WTC11 (cell line): ENCODE measurements at regions not wholly inside any gene's neighbourhood (a gene's known extent, or its start where the extent isn't known, plus 50 kb on each side); places are given as distances from the start of the nearest gene placed in this dataset.

Experiments
- ATAC-seq: fragments of 200-7000 bp; cut with Tn5 transposase; 2 replicates; pipeline ENCODE4 v1.10.0; 2021; ENCODE audit warnings: mild to moderate bottlenecking, moderate library complexity
- CTCF ChIA-PET: fragments of 300-600 bp; sonication (Branson Sonifier 250); formaldehyde crosslinking; loops from one replicate; lab custom pipeline; 2021; ENCODE audit warnings: antibody characterized with exemption; lab: Charles Lee
- POLR2A ChIA-PET: fragments of 350-600 bp; sonication (Branson Sonifier 250); formaldehyde crosslinking; loops from one replicate; lab custom pipeline; 2021; ENCODE audit warnings: antibody characterized with exemption; lab: Charles Lee
- DNase-seq: peaks from one replicate; pipeline ENCODE4 v3.0.0; 2021; ENCODE audit warnings: low spot score
- H3K27ac Mint-ChIP-seq: 2 replicates; pipeline ENCODE4 v1.8.0; 2021; ENCODE audit warnings: mixed read lengths
- H3K27me3 Mint-ChIP-seq: 2 replicates; pipeline ENCODE4 v1.8.0; 2021; ENCODE audit warnings: low read depth, mild to moderate bottlenecking, moderate library complexity, mixed read lengths
- H3K36me3 Mint-ChIP-seq: 2 replicates; pipeline ENCODE4 v1.8.0; 2021; ENCODE audit warnings: mixed read lengths
- H3K4me1 Mint-ChIP-seq: 2 replicates; pipeline ENCODE4 v1.8.0; 2022; ENCODE audit warnings: mixed read lengths
- H3K4me3 Mint-ChIP-seq: 2 replicates; pipeline ENCODE4 v1.8.0; 2021; ENCODE audit warnings: mild to moderate bottlenecking, moderate library complexity, mixed read lengths
- H3K9me3 Mint-ChIP-seq: 2 replicates; pipeline ENCODE4 v1.8.0; 2021; ENCODE audit warnings: mixed read lengths
- FOXJ3 ChIP-seq: sonication (generic); formaldehyde crosslinking; IDR thresholded peaks from 2 replicates; pipeline ENCODE4 v1.9.0; 2021; ENCODE audit warnings: missing genetic modification reagents, mild to moderate bottlenecking, borderline replicate concordance
- FOXK1 ChIP-seq: sonication (generic); formaldehyde crosslinking; IDR thresholded peaks from 2 replicates; pipeline ENCODE4 v1.8.0; 2022; ENCODE audit warnings: mild to moderate bottlenecking, moderate library complexity, missing genetic modification reagents
- GABPB1 ChIP-seq: sonication (generic); formaldehyde crosslinking; IDR thresholded peaks from 2 replicates; pipeline ENCODE4 v1.8.1; 2023; ENCODE audit warnings: mild to moderate bottlenecking, missing genetic modification reagents
- MYBL2 ChIP-seq: sonication (generic); formaldehyde crosslinking; IDR thresholded peaks from 2 replicates; pipeline ENCODE4 v1.8.1; 2023; ENCODE audit warnings: mild to moderate bottlenecking, moderate library complexity, missing genetic modification reagents
- NFATC4 ChIP-seq: fragments of 250-450 bp; sonication (Bioruptor Pico); IDR thresholded peaks from 2 replicates; pipeline ENCODE4 v1.9.0; 2021; ENCODE audit warnings: mild to moderate bottlenecking
- NFYB ChIP-seq: sonication (generic); formaldehyde crosslinking; conservative IDR thresholded peaks from 2 replicates; pipeline ENCODE4 v1.8.0; 2022; ENCODE audit warnings: low read depth, missing genetic modification reagents
- NR3C1 ChIP-seq: sonication (generic); formaldehyde crosslinking; conservative IDR thresholded peaks from 2 replicates; pipeline ENCODE4 v1.8.1; 2023; ENCODE audit warnings: low read depth, mild to moderate bottlenecking, missing genetic modification reagents
- SMAD3 ChIP-seq: sonication (generic); formaldehyde crosslinking; IDR thresholded peaks from 2 replicates; pipeline ENCODE4 v1.8.0; 2022; ENCODE audit warnings: missing genetic modification reagents, mild to moderate bottlenecking, borderline replicate concordance
- TEAD4 ChIP-seq: sonication (generic); formaldehyde crosslinking; IDR thresholded peaks from 2 replicates; pipeline ENCODE4 v1.8.0; 2022; ENCODE audit warnings: mild to moderate bottlenecking, missing genetic modification reagents
- ZNF232 ChIP-seq: sonication (generic); formaldehyde crosslinking; IDR thresholded peaks from 2 replicates; pipeline ENCODE4 v1.8.0; 2022; ENCODE audit warnings: mild to moderate bottlenecking, missing genetic modification reagents
- TF ChIP-seq, protein P1 (sequence below): fragments of 250-450 bp; sonication (Bioruptor Pico); IDR thresholded peaks from 2 replicates; pipeline ENCODE4 v1.9.0; 2021; ENCODE audit warnings: mild to moderate bottlenecking
- TF ChIP-seq, protein P2 (sequence below): sonication (generic); formaldehyde crosslinking; IDR thresholded peaks from 2 replicates; pipeline ENCODE4 v1.8.0; 2022; ENCODE audit warnings: missing genetic modification reagents
- TF ChIP-seq, protein P3 (sequence below): sonication (generic); formaldehyde crosslinking; IDR thresholded peaks from 2 replicates; pipeline ENCODE4 v1.8.1; 2023; ENCODE audit warnings: mild to moderate bottlenecking, missing genetic modification reagents, moderate library complexity
- TF ChIP-seq, protein P4 (sequence below): sonication (generic); formaldehyde crosslinking; IDR thresholded peaks from 2 replicates; pipeline ENCODE4 v1.8.0; 2023; ENCODE audit warnings: mild to moderate bottlenecking, missing genetic modification reagents
- TF ChIP-seq, protein P5 (sequence below): sonication (generic); formaldehyde crosslinking; IDR thresholded peaks from 2 replicates; pipeline ENCODE4 v1.8.1; 2022; ENCODE audit warnings: missing genetic modification reagents, borderline replicate concordance
- TF ChIP-seq, protein P6 (sequence below): sonication (generic); formaldehyde crosslinking; IDR thresholded peaks from 2 replicates; pipeline ENCODE4 v1.8.1; 2023; ENCODE audit warnings: mild to moderate bottlenecking, moderate library complexity, missing genetic modification reagents

DNA sequence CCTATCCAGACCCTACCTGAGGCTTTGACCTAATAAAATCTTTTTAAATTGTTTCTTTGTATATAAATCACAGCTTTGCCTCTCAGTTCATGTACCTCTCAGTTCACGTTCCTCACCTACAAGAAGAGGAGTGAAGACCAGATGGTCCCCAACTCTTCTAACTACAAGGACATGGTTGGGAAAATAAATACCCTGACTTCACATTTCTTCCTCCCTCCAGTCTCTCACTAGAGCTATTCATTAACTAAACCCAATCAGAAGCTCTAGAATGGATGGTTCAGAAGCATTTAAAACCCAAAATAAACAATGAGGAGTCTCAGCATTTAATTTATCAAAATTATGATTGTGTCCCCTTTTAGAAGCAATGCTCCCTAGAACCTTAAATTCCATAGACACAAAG, 97.3 kb upstream of the AGTR1 start:
- no peak overlapping the region for H3K4me3 Mint-ChIP-seq
- H3K36me3 Mint-ChIP-seq = no peaks in the 10 kb centered on the region
- no peaks in the 10 kb centered on the region; the same call in 1 of the 2 replicates for H3K27me3 Mint-ChIP-seq
- H3K27ac Mint-ChIP-seq = no peak overlapping the region
- no peaks in the 10 kb centered on the region for H3K4me1 Mint-ChIP-seq
- ATAC-seq = no peak
- POLR2A ChIA-PET = no interaction called here
- CTCF ChIA-PET = no interaction called here
- no peaks in the 10 kb centered on the region for H3K9me3 Mint-ChIP-seq
- no peak for DNase-seq
- TF ChIP-seq, protein P1, sequence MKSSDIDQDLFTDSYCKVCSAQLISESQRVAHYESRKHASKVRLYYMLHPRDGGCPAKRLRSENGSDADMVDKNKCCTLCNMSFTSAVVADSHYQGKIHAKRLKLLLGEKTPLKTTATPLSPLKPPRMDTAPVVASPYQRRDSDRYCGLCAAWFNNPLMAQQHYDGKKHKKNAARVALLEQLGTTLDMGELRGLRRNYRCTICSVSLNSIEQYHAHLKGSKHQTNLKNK (CRISPR knock-in tag) = no peak
- no peak for TF ChIP-seq NFYB (CRISPR knock-in tag)
- no peak for TF ChIP-seq SMAD3 (CRISPR knock-in tag)
- TF ChIP-seq, all 79 proteins: peak for 0

DNA sequence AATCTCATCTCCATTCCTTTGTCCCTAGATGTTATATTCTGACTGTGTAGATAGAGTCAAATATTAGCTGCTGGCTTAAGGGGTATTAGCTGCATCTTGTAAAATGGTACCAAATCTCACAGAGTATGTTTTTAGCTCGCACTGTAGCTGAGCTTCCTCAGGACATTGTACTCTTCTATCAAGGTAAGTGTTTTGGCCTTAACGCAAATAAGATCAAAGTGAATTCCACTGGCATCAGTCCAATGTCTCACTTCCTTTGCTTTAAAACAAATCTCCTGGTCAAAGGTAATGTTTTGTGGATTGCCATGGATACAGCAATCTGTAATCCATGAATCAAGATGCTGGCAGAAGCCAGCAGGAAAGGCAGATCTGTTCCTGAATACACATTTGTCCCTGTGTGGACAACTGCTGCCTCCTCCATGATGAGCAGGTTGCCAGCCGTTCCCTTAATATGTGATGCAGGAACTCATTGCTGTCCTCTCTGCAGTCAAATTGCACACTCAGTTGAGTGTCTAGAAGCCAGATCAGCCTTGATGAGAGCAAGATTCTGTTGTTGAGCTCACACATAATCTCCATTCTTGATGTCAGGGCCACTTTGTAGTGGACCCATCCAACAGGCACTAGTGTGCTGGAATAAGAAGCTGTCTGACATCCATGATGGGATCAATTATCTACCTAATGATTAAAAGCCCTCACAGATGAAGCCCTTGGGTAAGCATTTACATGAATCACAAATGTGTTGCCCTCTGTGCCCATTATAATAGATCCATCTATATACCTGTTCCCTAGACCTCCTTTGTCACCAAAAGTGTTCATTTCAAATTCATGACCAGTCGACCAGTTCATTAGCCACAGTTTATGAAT, 96.6 kb upstream of the AGTR1 start:
- ATAC-seq (no peak), DNase-seq (no peak)
- Mint-ChIP-seq H3K4me1 (no peaks in the 10 kb centered on the region), H3K9me3 (no peaks in the 10 kb centered on the region), H3K36me3 (no peaks in the 10 kb centered on the region), H3K27ac (no peak overlapping the region), H3K4me3 (no peak overlapping the region), H3K27me3 (no peaks in the 10 kb centered on the region; the same call in 1 of the 2 replicates)
- ChIA-PET CTCF (no interaction called here), POLR2A (no interaction called here)
- TF ChIP-seq, protein P2, sequence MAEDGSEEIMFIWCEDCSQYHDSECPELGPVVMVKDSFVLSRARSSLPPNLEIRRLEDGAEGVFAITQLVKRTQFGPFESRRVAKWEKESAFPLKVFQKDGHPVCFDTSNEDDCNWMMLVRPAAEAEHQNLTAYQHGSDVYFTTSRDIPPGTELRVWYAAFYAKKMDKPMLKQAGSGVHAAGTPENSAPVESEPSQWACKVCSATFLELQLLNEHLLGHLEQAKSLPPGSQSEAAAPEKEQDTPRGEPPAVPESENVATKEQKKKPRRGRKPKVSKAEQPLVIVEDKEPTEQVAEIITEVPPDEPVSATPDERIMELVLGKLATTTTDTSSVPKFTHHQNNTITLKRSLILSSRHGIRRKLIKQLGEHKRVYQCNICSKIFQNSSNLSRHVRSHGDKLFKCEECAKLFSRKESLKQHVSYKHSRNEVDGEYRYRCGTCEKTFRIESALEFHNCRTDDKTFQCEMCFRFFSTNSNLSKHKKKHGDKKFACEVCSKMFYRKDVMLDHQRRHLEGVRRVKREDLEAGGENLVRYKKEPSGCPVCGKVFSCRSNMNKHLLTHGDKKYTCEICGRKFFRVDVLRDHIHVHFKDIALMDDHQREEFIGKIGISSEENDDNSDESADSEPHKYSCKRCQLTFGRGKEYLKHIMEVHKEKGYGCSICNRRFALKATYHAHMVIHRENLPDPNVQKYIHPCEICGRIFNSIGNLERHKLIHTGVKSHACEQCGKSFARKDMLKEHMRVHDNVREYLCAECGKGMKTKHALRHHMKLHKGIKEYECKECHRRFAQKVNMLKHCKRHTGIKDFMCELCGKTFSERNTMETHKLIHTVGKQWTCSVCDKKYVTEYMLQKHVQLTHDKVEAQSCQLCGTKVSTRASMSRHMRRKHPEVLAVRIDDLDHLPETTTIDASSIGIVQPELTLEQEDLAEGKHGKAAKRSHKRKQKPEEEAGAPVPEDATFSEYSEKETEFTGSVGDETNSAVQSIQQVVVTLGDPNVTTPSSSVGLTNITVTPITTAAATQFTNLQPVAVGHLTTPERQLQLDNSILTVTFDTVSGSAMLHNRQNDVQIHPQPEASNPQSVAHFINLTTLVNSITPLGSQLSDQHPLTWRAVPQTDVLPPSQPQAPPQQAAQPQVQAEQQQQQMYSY (CRISPR knock-in tag) = no peak
- no peak for TF ChIP-seq NFATC4 (CRISPR knock-in tag)
- TF ChIP-seq, protein P3, sequence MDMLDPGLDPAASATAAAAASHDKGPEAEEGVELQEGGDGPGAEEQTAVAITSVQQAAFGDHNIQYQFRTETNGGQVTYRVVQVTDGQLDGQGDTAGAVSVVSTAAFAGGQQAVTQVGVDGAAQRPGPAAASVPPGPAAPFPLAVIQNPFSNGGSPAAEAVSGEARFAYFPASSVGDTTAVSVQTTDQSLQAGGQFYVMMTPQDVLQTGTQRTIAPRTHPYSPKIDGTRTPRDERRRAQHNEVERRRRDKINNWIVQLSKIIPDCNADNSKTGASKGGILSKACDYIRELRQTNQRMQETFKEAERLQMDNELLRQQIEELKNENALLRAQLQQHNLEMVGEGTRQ (CRISPR knock-in tag) = no peak
- TF ChIP-seq, protein P4, sequence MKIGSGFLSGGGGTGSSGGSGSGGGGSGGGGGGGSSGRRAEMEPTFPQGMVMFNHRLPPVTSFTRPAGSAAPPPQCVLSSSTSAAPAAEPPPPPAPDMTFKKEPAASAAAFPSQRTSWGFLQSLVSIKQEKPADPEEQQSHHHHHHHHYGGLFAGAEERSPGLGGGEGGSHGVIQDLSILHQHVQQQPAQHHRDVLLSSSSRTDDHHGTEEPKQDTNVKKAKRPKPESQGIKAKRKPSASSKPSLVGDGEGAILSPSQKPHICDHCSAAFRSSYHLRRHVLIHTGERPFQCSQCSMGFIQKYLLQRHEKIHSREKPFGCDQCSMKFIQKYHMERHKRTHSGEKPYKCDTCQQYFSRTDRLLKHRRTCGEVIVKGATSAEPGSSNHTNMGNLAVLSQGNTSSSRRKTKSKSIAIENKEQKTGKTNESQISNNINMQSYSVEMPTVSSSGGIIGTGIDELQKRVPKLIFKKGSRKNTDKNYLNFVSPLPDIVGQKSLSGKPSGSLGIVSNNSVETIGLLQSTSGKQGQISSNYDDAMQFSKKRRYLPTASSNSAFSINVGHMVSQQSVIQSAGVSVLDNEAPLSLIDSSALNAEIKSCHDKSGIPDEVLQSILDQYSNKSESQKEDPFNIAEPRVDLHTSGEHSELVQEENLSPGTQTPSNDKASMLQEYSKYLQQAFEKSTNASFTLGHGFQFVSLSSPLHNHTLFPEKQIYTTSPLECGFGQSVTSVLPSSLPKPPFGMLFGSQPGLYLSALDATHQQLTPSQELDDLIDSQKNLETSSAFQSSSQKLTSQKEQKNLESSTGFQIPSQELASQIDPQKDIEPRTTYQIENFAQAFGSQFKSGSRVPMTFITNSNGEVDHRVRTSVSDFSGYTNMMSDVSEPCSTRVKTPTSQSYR (CRISPR knock-in tag) = no peak
- TF ChIP-seq, protein P5, sequence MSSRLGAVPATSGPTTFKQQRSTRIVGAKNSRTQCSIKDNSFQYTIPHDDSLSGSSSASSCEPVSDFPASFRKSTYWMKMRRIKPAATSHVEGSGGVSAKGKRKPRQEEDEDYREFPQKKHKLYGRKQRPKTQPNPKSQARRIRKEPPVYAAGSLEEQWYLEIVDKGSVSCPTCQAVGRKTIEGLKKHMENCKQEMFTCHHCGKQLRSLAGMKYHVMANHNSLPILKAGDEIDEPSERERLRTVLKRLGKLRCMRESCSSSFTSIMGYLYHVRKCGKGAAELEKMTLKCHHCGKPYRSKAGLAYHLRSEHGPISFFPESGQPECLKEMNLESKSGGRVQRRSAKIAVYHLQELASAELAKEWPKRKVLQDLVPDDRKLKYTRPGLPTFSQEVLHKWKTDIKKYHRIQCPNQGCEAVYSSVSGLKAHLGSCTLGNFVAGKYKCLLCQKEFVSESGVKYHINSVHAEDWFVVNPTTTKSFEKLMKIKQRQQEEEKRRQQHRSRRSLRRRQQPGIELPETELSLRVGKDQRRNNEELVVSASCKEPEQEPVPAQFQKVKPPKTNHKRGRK (CRISPR knock-in tag) = no peak

DNA sequence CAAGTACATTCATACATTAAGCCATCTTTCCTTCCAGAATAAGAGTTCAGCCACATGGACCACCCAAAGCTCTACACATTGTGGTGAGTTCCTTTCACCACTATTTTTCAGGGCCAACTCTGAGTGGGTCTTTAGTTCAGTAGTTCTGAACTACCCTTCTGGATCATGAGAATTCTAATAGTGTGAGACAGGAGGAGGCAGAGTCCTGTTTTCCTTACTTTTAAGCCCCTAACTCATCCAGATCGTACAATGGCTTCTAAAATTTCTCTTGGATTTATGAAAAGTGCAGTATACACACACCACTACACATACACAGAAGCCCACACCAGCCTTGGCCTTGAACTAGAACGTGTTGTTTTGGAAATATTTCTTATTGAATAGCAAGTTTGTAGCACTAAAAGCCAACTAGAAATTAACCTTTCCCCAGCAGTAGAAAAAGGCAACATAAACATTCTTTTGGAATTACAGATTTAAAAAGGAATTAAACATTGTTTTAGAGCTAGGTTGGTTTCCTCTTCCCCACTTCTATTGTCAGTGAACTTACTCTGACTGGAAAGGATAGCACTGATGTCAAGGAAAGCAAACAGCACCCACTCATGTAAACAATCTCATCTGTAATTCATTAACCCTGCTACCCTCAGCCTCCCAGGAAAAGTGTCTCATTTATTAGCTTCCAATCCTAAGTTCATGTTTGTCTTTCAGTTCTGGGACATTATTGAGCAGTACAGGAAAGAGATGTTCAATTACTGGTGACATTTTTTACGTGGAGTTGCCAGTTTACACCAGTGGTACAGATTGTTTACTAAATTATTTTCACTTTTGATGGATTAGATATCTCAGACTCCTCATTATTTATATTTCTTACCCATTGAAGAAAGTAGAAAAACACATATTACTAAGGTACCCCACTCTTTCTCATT, 95.7 kb upstream of the AGTR1 start:
- H3K36me3 Mint-ChIP-seq = no peaks in the 10 kb centered on the region
- no peaks in the 10 kb centered on the region for H3K9me3 Mint-ChIP-seq
- no peaks in the 10 kb centered on the region; the same call in 1 of the 2 replicates for H3K27me3 Mint-ChIP-seq
- H3K4me3 Mint-ChIP-seq = no peak overlapping the region
- TF ChIP-seq GABPB1 (peak; percentile 40; the same call in 1 of the 2 replicates), FOXJ3 (CRISPR knock-in tag) (no peak), ZNF232 (CRISPR knock-in tag) (no peak), NR3C1 (no peak), FOXK1 (CRISPR knock-in tag) (no peak), TEAD4 (no peak), MYBL2 (no peak)
- TF ChIP-seq, protein P6, sequence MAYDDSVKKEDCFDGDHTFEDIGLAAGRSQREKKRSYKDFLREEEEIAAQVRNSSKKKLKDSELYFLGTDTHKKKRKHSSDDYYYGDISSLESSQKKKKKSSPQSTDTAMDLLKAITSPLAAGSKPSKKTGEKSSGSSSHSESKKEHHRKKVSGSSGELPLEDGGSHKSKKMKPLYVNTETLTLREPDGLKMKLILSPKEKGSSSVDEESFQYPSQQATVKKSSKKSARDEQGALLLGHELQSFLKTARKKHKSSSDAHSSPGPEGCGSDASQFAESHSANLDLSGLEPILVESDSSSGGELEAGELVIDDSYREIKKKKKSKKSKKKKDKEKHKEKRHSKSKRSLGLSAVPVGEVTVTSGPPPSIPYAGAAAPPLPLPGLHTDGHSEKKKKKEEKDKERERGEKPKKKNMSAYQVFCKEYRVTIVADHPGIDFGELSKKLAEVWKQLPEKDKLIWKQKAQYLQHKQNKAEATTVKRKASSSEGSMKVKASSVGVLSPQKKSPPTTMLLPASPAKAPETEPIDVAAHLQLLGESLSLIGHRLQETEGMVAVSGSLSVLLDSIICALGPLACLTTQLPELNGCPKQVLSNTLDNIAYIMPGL (CRISPR knock-in tag) = no peak
- DNase-seq (no peak), ATAC-seq (no peak)
- ChIA-PET CTCF (no interaction called here), POLR2A (no interaction called here)
- no peaks in the 10 kb centered on the region for H3K4me1 Mint-ChIP-seq
- no peak overlapping the region for H3K27ac Mint-ChIP-seq
